ENCODE measurements at regions not wholly inside any gene's neighbourhood (a gene's known extent, or its start where the extent isn't known, plus 50 kb on each side); places are given as distances from the start of the nearest gene placed in this dataset.

GRCh38 chr15:70401709-70402108 lies 304.0 kb upstream of the TLE3 start:
- no peak for TF ChIP-seq CTCF (IDR thresholded peaks at IDR 0.05; ENCODE audit: low read depth, low read length)
- CTCF ChIA-PET = no interaction called here
- H3K27ac ChIP-seq (ENCODE audit: low read depth, low read length) = no peak overlapping the region
- POLR2A ChIA-PET = no interaction called here
- no peaks in the 10 kb centered on the region for H3K9me3 ChIP-seq (ENCODE audit: control insufficient read depth, insufficient read depth, low read length)
- DNase-seq (ENCODE audit: low read depth, low spot score) = no peak
- H3K27me3 ChIP-seq (ENCODE audit: control insufficient read depth, insufficient read depth, low read length) = peaks cover 57% of the 10 kb centered on the region
- no peak overlapping the region for H3K4me3 ChIP-seq (ENCODE audit: low read depth, low read length)

GRCh38 chr15:70400766-70401541 lies 303.2 kb upstream of the TLE3 start:
- no peak for TF ChIP-seq CTCF (IDR thresholded peaks at IDR 0.05; ENCODE audit: low read depth, low read length)
- Histone ChIP-seq H3K27ac (ENCODE audit: low read depth, low read length) (no peak overlapping the region), H3K27me3 (ENCODE audit: control insufficient read depth, insufficient read depth, low read length) (peaks cover 57% of the 10 kb centered on the region), H3K4me3 (ENCODE audit: low read depth, low read length) (no peak overlapping the region), H3K9me3 (ENCODE audit: control insufficient read depth, insufficient read depth, low read length) (no peaks in the 10 kb centered on the region)
- ChIA-PET CTCF (interaction anchor here (0.6 kb wide), 1 partner anchor 80 kb away, joined by 3 read pairs; no protein-coding TSS in a partner anchor), POLR2A (no interaction called here)
- no peak for DNase-seq (ENCODE audit: low read depth, low spot score)

GRCh38 chr15:70399204-70399603 lies 301.5 kb upstream of the TLE3 start:
- Histone ChIP-seq H3K9me3 (ENCODE audit: control insufficient read depth, insufficient read depth, low read length) (no peaks in the 10 kb centered on the region), H3K27me3 (ENCODE audit: control insufficient read depth, insufficient read depth, low read length) (peaks cover 68% of the 10 kb centered on the region), H3K4me3 (ENCODE audit: low read depth, low read length) (no peak overlapping the region), H3K27ac (ENCODE audit: low read depth, low read length) (no peak overlapping the region)
- DNase-seq (ENCODE audit: low read depth, low spot score) = no peak
- CTCF ChIA-PET = interaction anchor here (0.5 kb wide), 1 partner anchor 567 kb away, joined by 4 read pairs; no protein-coding TSS in a partner anchor
- POLR2A ChIA-PET = no interaction called here
- no peak for TF ChIP-seq CTCF (IDR thresholded peaks at IDR 0.05; ENCODE audit: low read depth, low read length)

- DNase-seq (ENCODE audit: low read depth, low spot score) = no peak
- TF ChIP-seq CTCF (IDR thresholded peaks at IDR 0.05; ENCODE audit: low read depth, low read length) = no peak
- Histone ChIP-seq H3K27me3 (ENCODE audit: control insufficient read depth, insufficient read depth, low read length) (peaks cover 71% of the 10 kb centered on the region), H3K9me3 (ENCODE audit: control insufficient read depth, insufficient read depth, low read length) (no peaks in the 10 kb centered on the region), H3K27ac (ENCODE audit: low read depth, low read length) (no peak overlapping the region), H3K4me3 (ENCODE audit: low read depth, low read length) (no peak overlapping the region)
- ChIA-PET CTCF (interaction anchor here (0.5 kb wide), 1 partner anchor 567 kb away, joined by 4 read pairs; no protein-coding TSS in a partner anchor), POLR2A (no interaction called here)
Measured at GRCh38 chr15:70398694-70399093, 301.0 kb upstream of the TLE3 start.

- POLR2A ChIA-PET = no interaction called here
- no peak overlapping the region for H3K4me3 ChIP-seq (ENCODE audit: low read depth, low read length)
- DNase-seq (ENCODE audit: low read depth, low spot score) = no peak
- no peak for TF ChIP-seq CTCF (IDR thresholded peaks at IDR 0.05; ENCODE audit: low read depth, low read length)
- H3K27ac ChIP-seq (ENCODE audit: low read depth, low read length) = no peak overlapping the region
- no peaks in the 10 kb centered on the region for H3K9me3 ChIP-seq (ENCODE audit: control insufficient read depth, insufficient read depth, low read length)
- CTCF ChIA-PET = interaction anchor here (0.7 kb wide), 1 partner anchor 46 kb away, joined by 3 read pairs; no protein-coding TSS in a partner anchor
- H3K27me3 ChIP-seq (ENCODE audit: control insufficient read depth, insufficient read depth, low read length) = peaks cover 55% of the 10 kb centered on the region
Measured at GRCh38 chr15:70396807-70397206, 299.1 kb upstream of the TLE3 start.

Data from AG04450 (cell line).